Peyer's patch (tissue), 4 donors: ENCODE measurements at regions not wholly inside any gene's neighbourhood (a gene's known extent, or its start where the extent isn't known, plus 50 kb on each side); places are given as distances from the start of the nearest gene placed in this dataset.

Source experiments
- DNase-seq, 3 donors: peaks; one replicate each; pipeline ENCODE4 v3.0.0-alpha.2; 2017 to 2019
- H3K27ac ChIP-seq, 4 donors: fragments of 200-600 bp; sonication (generic); one replicate each; pipeline ENCODE4 v1.5.1; 2016 to 2019
- H3K27me3 ChIP-seq, 2 donors: fragments of 200-600 bp; sonication (generic); one replicate each; pipeline ENCODE4 v1.5.1; 2019
- H3K36me3 ChIP-seq, 3 donors: fragments of 200-600 bp; sonication (generic); one replicate each; pipeline ENCODE4 v1.5.1; 2016 to 2019
- H3K4me1 ChIP-seq, 4 donors: fragments of 200-600 bp; sonication (generic); one replicate each; pipeline ENCODE4 v1.5.1; 2016 to 2019
- H3K4me3 ChIP-seq, 4 donors: fragments of 200-600 bp; sonication (generic); 1 replicate in 3 of 4; 2 replicates in 1 of 4; pipeline ENCODE4 v1.5.1; 2016 to 2019; ENCODE audit warnings: mild to moderate bottlenecking in 1 of 4
- H3K9me3 ChIP-seq, 4 donors: fragments of 200-600 bp; sonication (generic); one replicate each; pipeline ENCODE4 v1.5.1; 2016 to 2019; ENCODE audit warnings: mild to moderate bottlenecking in 1 of 4
- POLR2A ChIP-seq, 2 donors: fragments of 450-650 bp; IDR thresholded peaks; one replicate each; pipeline ENCODE4 v1.5.1; 2017; ENCODE audit warnings: antibody characterized with exemption in 2 of 2, mild to moderate bottlenecking in 2 of 2, moderate library complexity in 2 of 2
- TF ChIP-seq, protein P1 (sequence below), 6 experiments: fragments of 450-650 bp in 4 of 6; fragments of 200-600 bp in 2 of 6; sonication (generic) in 1 of 6; IDR thresholded peaks; one replicate each; pipeline ENCODE4 v1.5.1; 2017 to 2019; ENCODE audit warnings: antibody characterized with exemption in 6 of 6, mild to moderate bottlenecking in 3 of 6, moderate library complexity in 1 of 6

DNA sequence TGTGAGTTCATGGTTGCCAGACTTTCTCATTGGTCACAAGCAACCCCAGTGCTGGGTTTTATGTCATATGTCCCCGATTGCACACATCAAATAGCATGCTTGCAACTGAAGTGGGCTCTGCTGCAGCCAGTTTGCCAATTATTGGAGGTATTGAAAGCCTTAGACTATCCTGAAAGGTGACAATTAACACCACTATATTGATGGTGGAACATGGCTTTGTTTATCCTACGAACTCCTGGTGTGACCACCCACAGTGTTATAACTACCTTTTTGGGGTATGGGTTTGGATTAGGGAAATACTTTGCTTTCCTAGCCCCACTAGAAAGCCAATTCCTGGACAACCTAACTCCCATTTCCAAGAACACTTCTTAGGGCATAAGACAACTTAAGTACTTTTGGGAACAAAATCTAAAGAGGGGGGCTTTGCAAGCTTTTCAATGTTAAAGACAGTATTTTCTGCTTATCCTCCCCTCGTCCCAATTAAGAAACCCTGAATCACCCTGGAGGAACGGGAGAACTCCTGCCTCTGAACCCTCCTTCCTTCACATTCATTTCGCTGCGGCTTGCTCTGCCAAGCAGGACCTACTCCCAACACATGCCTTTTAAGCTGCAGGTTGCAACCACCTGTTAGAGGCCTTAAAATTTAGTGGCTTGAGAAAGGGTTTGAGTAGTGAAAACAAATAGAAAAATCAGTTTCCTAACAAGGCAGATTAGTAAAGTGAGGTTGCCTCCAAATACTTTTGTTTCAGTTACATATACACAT is 80.3 kb upstream of the RBM19 start:
- TF ChIP-seq, protein P1, sequence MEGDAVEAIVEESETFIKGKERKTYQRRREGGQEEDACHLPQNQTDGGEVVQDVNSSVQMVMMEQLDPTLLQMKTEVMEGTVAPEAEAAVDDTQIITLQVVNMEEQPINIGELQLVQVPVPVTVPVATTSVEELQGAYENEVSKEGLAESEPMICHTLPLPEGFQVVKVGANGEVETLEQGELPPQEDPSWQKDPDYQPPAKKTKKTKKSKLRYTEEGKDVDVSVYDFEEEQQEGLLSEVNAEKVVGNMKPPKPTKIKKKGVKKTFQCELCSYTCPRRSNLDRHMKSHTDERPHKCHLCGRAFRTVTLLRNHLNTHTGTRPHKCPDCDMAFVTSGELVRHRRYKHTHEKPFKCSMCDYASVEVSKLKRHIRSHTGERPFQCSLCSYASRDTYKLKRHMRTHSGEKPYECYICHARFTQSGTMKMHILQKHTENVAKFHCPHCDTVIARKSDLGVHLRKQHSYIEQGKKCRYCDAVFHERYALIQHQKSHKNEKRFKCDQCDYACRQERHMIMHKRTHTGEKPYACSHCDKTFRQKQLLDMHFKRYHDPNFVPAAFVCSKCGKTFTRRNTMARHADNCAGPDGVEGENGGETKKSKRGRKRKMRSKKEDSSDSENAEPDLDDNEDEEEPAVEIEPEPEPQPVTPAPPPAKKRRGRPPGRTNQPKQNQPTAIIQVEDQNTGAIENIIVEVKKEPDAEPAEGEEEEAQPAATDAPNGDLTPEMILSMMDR (IDR thresholded peaks at IDR 0.05) = no peak
- no peak for TF ChIP-seq POLR2A (IDR thresholded peaks at IDR 0.05)
- Histone ChIP-seq H3K27me3 (no peaks in the 10 kb centered on the region), H3K36me3 (no peaks in the 10 kb centered on the region), H3K4me1 (no peaks in the 10 kb centered on the region), H3K4me3 (no peak overlapping the region), H3K9me3 (no peaks in the 10 kb centered on the region), H3K27ac (no peak overlapping the region)
- DNase-seq = no peak

DNA sequence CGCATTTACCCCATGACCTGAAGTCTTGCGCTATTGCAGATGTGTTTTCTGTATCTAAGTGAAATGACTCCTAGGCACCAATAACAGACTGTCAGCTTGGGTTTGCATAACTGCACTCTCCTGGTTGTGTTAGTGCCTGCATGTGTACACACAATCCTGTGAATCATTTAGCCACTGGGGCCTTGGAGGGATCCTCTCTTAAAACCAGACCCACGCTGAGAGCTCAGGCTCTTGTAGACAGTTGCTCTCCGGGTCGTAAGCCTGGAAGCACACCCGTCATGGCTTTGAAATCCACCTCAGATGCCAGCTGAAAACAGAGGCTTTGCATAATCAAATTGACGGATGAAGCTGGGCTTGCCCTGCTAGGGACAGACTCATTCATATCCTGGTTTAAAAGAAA is 79.2 kb upstream of the RBM19 start:
- no peak for TF ChIP-seq POLR2A (IDR thresholded peaks at IDR 0.05)
- TF ChIP-seq, protein P1 (IDR thresholded peaks at IDR 0.05) = no peak
- no peak for DNase-seq
- Histone ChIP-seq H3K27me3 (no peaks in the 10 kb centered on the region), H3K4me3 (no peak overlapping the region), H3K4me1 (no peaks in the 10 kb centered on the region), H3K27ac (no peak overlapping the region), H3K9me3 (no peaks in the 10 kb centered on the region), H3K36me3 (no peaks in the 10 kb centered on the region)

DNA sequence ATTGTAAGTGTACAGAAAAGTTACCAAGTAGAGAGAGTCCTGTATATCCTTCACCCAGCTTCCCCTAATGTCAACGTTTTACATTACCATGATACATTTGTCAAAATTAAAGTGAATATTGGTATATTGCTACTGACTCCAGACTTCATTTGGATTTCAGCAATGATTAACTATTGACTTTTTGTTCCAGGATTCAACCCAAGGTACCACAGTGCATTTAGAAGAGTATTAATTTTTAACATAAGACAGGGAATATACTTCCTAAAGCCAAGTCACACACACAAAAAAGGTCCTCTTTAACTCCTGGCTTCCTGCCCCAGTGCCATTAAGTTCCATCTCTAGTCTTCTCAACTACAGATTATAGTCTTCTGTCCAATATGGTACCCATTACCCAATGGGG is 75.5 kb upstream of the RBM19 start:
- TF ChIP-seq POLR2A (IDR thresholded peaks at IDR 0.05) = no peak
- TF ChIP-seq, protein P1 (IDR thresholded peaks at IDR 0.05) = no peak
- Histone ChIP-seq H3K4me1 (no peaks in the 10 kb centered on the region), H3K9me3 (no peaks in the 10 kb centered on the region), H3K27me3 (no peaks in the 10 kb centered on the region), H3K36me3 (no peaks in the 10 kb centered on the region), H3K4me3 (no peak overlapping the region), H3K27ac (no peak overlapping the region)
- DNase-seq = no peak

DNA sequence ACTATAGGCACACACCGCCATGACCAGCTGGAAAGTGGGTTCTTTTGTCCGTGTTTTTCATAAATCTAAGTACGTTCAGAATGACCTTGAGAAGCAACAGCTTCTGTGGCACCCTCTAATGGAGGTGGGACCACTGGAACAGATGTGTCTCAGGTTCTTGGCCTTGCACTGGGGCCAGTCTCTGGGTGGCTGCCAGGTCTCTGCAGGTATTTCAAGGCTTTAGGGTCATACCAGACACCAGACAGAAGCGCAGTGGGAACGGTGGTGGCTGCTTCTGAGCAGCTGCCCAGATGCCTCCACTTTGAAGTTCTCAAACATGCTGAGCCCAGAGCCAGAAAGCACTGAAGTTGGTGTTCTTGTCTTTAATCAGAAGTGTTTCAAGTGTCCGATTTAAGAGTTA is 75.0 kb upstream of the RBM19 start:
- TF ChIP-seq, protein P1 (IDR thresholded peaks at IDR 0.05) = no peak
- no peak for TF ChIP-seq POLR2A (IDR thresholded peaks at IDR 0.05)
- no peak overlapping the region for H3K27ac ChIP-seq
- no peaks in the 10 kb centered on the region for H3K9me3 ChIP-seq
- no peak overlapping the region for H3K4me3 ChIP-seq
- no peaks in the 10 kb centered on the region for H3K36me3 ChIP-seq
- H3K27me3 ChIP-seq = no peaks in the 10 kb centered on the region
- H3K4me1 ChIP-seq = no peaks in the 10 kb centered on the region
- DNase-seq = no peak

DNA sequence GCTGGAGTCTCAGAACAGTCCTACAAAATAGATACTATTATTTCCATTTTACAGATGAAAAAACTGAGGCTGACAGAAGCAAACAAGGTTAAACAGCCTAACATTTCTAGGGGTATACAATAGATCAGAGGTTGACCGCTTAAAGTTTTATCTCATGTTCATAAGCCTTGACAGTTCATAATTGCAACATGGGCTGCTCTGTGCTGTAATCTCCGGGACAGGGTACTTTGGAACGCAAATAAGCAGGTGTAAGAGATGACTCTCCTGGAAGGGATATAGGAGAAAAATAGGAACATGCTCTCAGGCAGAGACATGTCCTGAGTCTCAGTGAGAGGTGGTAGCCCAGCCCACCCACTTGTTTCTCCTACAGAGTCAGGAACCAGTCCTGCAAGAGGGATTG is 72.8 kb upstream of the RBM19 start:
- no peaks in the 10 kb centered on the region for H3K36me3 ChIP-seq
- no peaks in the 10 kb centered on the region for H3K9me3 ChIP-seq
- no peak overlapping the region for H3K4me3 ChIP-seq
- no peak for DNase-seq
- H3K27me3 ChIP-seq = no peaks in the 10 kb centered on the region
- H3K27ac ChIP-seq = no peak overlapping the region
- TF ChIP-seq POLR2A (IDR thresholded peaks at IDR 0.05) = no peak
- TF ChIP-seq, protein P1 (IDR thresholded peaks at IDR 0.05) = no peak
- H3K4me1 ChIP-seq = no peaks in the 10 kb centered on the region
